K562 (cell line): ENCODE measurements at regions not wholly inside any gene's neighbourhood (a gene's known extent, or its start where the extent isn't known, plus 50 kb on each side); places are given as distances from the start of the nearest gene placed in this dataset.

Experiments used
- ATAC-seq: fragments of 200-7000 bp; cut with Tn5 transposase; 3 replicates; pipeline ENCODE4 v1.9.1; 2020; ENCODE audit warnings: moderate library complexity
- BruUV-seq: library from RNA; stranded (reverse); fragments of 400-500 nt; replicated peaks from 2 replicates; lab custom pipeline; 2021; lab: Mats Ljungman, UMichigan
- CTCF ChIA-PET: fragments of 300-600 bp; formaldehyde crosslinking; extraction: SDS; loops from one replicate; lab custom pipeline; 2021; ENCODE audit warnings: low intra/inter-chr PET ratio; lab: Yijun Ruan, JAX
- POLR2A ChIA-PET: fragments of 300-600, 350-650 bp; sonication (Branson Sonifier 250); formaldehyde crosslinking; extraction: SDS; loops from one replicate; lab custom pipeline; 2021; ENCODE audit warnings: antibody characterized with exemption, inconsistent platforms; lab: Yijun Ruan, JAX
- DNase-seq, 4 experiments: peaks; one replicate each; pipeline versions ENCODE4 v3.0.0 to v3.0.0-alpha.2; 2011 to 2018; ENCODE audit warnings: low spot score in 3 of 4, mixed read lengths in 3 of 4; ENCODE audit errors: extremely low read depth in 1 of 4
- FAIRE-seq: peaks from 2 replicates; lab custom pipeline; 2011; peaks lifted over from hg19 to GRCh38; lab: Jason Lieb, UNC
- H2AFZ ChIP-seq: 2 replicates; pipeline ENCODE4 v1.6.0; 2011; ENCODE audit warnings: low read depth, low read length, control low read depth, inconsistent platforms
- H3K27ac ChIP-seq: fragments of 200-600 bp; 3 replicates; pipeline ENCODE4 v1.8.0; 2011; ENCODE audit warnings: low read depth, mild to moderate bottlenecking, control low read depth, inconsistent platforms, low read length, moderate library complexity, mixed read lengths; ENCODE audit errors: extremely low read depth
- H3K27me3 ChIP-seq, 2 experiments: fragments of 300-600 bp in 1 of 2; 2 replicates in 1 of 2; 3 replicates in 1 of 2; pipeline versions ENCODE4 v1.6.0 to v1.8.0; 2011; ENCODE audit warnings: inconsistent platforms in 2 of 2, low read length in 2 of 2, mild to moderate bottlenecking in 1 of 2, mixed read lengths in 1 of 2, moderate library complexity in 1 of 2; ENCODE audit not compliant: control insufficient read depth in 2 of 2, insufficient read depth in 2 of 2
- H3K36me3 ChIP-seq: fragments of 300-600 bp; 3 replicates; pipeline ENCODE4 v1.8.0; 2011; ENCODE audit warnings: mild to moderate bottlenecking, low read length, inconsistent platforms; ENCODE audit not compliant: control insufficient read depth, insufficient read depth
- H3K4me1 ChIP-seq, 2 experiments: fragments of 200-600 bp in 1 of 2; replicated peaks in 1 of 2; 2 replicates in 1 of 2; 3 replicates in 1 of 2; pipeline versions ENCODE4 v1.5.1 to v1.8.0; 2011; ENCODE audit warnings: inconsistent platforms in 2 of 2, low read length in 2 of 2, mild to moderate bottlenecking in 1 of 2, mixed read lengths in 1 of 2, moderate library complexity in 1 of 2; ENCODE audit not compliant: control insufficient read depth in 2 of 2, insufficient read depth in 2 of 2
- H3K4me2 ChIP-seq: 2 replicates; pipeline ENCODE4 v1.6.1; 2011; ENCODE audit warnings: low read length, control low read depth, inconsistent platforms, mixed read lengths; ENCODE audit not compliant: insufficient read depth
- H3K4me3 ChIP-seq: fragments of 200-600 bp; sonication (generic), shearing (Covaris generic); 2 replicates; pipeline ENCODE4 v1.5.1; 2016; ENCODE audit warnings: control low read depth, inconsistent platforms
- H3K79me2 ChIP-seq: fragments of 200-600 bp; 3 replicates; pipeline ENCODE4 v1.8.0; 2011; ENCODE audit warnings: low read length, inconsistent platforms; ENCODE audit not compliant: control insufficient read depth, insufficient read depth
- H3K9ac ChIP-seq, 2 experiments: 2 replicates each; pipeline versions ENCODE4 v1.6.0 to v1.6.1; 2011; ENCODE audit warnings: low read depth in 2 of 2, low read length in 2 of 2, control low read depth in 1 of 2, inconsistent platforms in 1 of 2, mild to moderate bottlenecking in 1 of 2, mixed read lengths in 1 of 2; ENCODE audit not compliant: insufficient read depth in 1 of 2
- H3K9me1 ChIP-seq: one replicate; pipeline ENCODE4 v1.6.0; 2011; ENCODE audit warnings: inconsistent platforms, mild to moderate bottlenecking, low read length, moderate library complexity; ENCODE audit not compliant: control insufficient read depth, insufficient read depth
- H3K9me3 ChIP-seq: replicated peaks from 2 replicates; pipeline ENCODE4 v1.5.1; 2011; ENCODE audit warnings: low read depth, low read length, inconsistent platforms; ENCODE audit not compliant: control insufficient read depth, insufficient read depth
- H4K20me1 ChIP-seq: replicated peaks from 2 replicates; pipeline ENCODE4 v1.6.1; 2011; ENCODE audit warnings: low read length, inconsistent platforms, mixed read lengths; ENCODE audit not compliant: control insufficient read depth, insufficient read depth
- ARID2 ChIP-seq: fragments of 450-650 bp; IDR thresholded peaks from 2 replicates; pipeline ENCODE4 v1.6.1; 2017; ENCODE audit warnings: antibody characterized with exemption, mild to moderate bottlenecking
- CBX2 ChIP-seq: fragments of 200-600 bp; sonication (generic); IDR thresholded peaks from one replicate; pipeline ENCODE4 v1.6.1; 2012; ENCODE audit warnings: mild to moderate bottlenecking, low read length, inconsistent platforms; ENCODE audit not compliant: insufficient read depth, poor library complexity, severe bottlenecking
- CCAR2 ChIP-seq: fragments of 200-400 bp; formaldehyde crosslinking; IDR thresholded peaks from 2 replicates; pipeline ENCODE4 v1.6.1; 2017; ENCODE audit warnings: mild to moderate bottlenecking, low read depth, low read length
- CREB5 ChIP-seq: fragments of 250-450 bp; sonication (Bioruptor Pico); IDR thresholded peaks from 2 replicates; pipeline ENCODE4 v1.5.0; 2020; ENCODE audit warnings: mild to moderate bottlenecking
- GABPB1 ChIP-seq: sonication (generic); formaldehyde crosslinking; IDR thresholded peaks from 2 replicates; pipeline ENCODE4 v1.8.0; 2022; ENCODE audit warnings: mild to moderate bottlenecking, missing genetic modification reagents
- HNRNPUL1 ChIP-seq: fragments of 200-400 bp; formaldehyde crosslinking; IDR thresholded peaks from 2 replicates; pipeline ENCODE4 v1.6.1; 2017; ENCODE audit warnings: low read length
- MTA1 ChIP-seq: fragments of 450-650 bp; IDR thresholded peaks from 2 replicates; pipeline ENCODE4 v1.6.1; 2017; ENCODE audit warnings: borderline replicate concordance
- NFYB ChIP-seq: IDR thresholded peaks from 2 replicates; pipeline ENCODE4 v1.6.1; 2011; ENCODE audit warnings: mild to moderate bottlenecking, moderate library complexity; ENCODE audit not compliant: insufficient read length; ENCODE audit errors: extremely low read depth
- POLR3A ChIP-seq: IDR thresholded peaks from 2 replicates; pipeline ENCODE4 v1.6.1; 2011; ENCODE audit warnings: borderline replicate concordance, mild to moderate bottlenecking, moderate library complexity; ENCODE audit not compliant: insufficient read length, insufficient read depth; ENCODE audit errors: extremely low read depth
- SREBF1 ChIP-seq: fragments of 150-350 bp; IDR thresholded peaks from 2 replicates; pipeline ENCODE4 v1.6.1; 2014; ENCODE audit warnings: antibody characterized with exemption, low read depth, low read length, borderline replicate concordance
- ZFP36 ChIP-seq: fragments of 150-350 bp; IDR thresholded peaks from 2 replicates; pipeline ENCODE4 v1.6.1; 2018; ENCODE audit warnings: low read length, low read depth; ENCODE audit not compliant: partially characterized antibody
- ZSCAN29 ChIP-seq: fragments of 450-650 bp; IDR thresholded peaks from 2 replicates; pipeline ENCODE4 v1.6.1; 2017
- WGBS: fragments of 100-300 bp; shearing (Covaris generic); methylation state at CpG from one replicate; pipeline ENCODE4 v1.1.6; 2016; ENCODE audit warnings: low coverage, mixed read lengths; ENCODE audit not compliant: insufficient coverage; ENCODE audit errors: missing lambda C conversion rate; 5-methylcytosine and 5-hydroxymethylcytosine counted together
- in situ Hi-C: fragments of 300-500 bp; cut with MboI; formaldehyde crosslinking; loops from 4 replicates; pipeline ENCODE4 v1.15.0; 2018; ENCODE audit warnings: inconsistent platforms, mixed read lengths
- intact Hi-C: fragments of 100-400 bp; cut with micrococcal nuclease; formaldehyde crosslinking; loops from 2 replicates; pipeline ENCODE4 v1.14.2; 2022

GRCh38 chr13:43977911-43978310 lies 98.2 kb downstream of the LACC1 start:
- Histone ChIP-seq H2AFZ (no peak overlapping the region), H3K9me3 (no peaks in the 10 kb centered on the region), H3K27ac (no peak overlapping the region), H3K27me3 (no peaks in the 10 kb centered on the region), H3K79me2 (no peaks in the 10 kb centered on the region), H3K4me2 (no peak overlapping the region), H3K36me3 (no peaks in the 10 kb centered on the region), H3K4me1 (no peaks in the 10 kb centered on the region), H4K20me1 (no peaks in the 10 kb centered on the region), H3K4me3 (no peak overlapping the region), H3K9ac (no peak overlapping the region), H3K9me1 (no peaks in the 10 kb centered on the region)
- FAIRE-seq (no peak), ATAC-seq (no peak), DNase-seq (no peak)
- intact Hi-C loops (no loop called here), in situ Hi-C loops (no loop called here)
- no CpG with 5 or more reads among the region's 1 CpG for WGBS
- ChIA-PET CTCF (no interaction called here), POLR2A (no interaction called here)
- TF ChIP-seq MTA1, result no peak
- no peak for TF ChIP-seq ARID2
- TF ChIP-seq NFYB, result no peak
- TF ChIP-seq POLR3A, result no peak
- BruUV-seq, result no TSS peak

GRCh38 chr13:43978688-43979087 lies 99.0 kb downstream of the LACC1 start:
- ATAC-seq, result no peak
- intact Hi-C loops, result no loop called here
- FAIRE-seq, result no peak
- H2AFZ ChIP-seq, result no peak overlapping the region
- no TSS peak for BruUV-seq
- H3K27ac ChIP-seq, result no peak overlapping the region
- DNase-seq, result no peak
- H3K9me3 ChIP-seq, result no peaks in the 10 kb centered on the region
- WGBS, result 0% methylated on average over 5 of the region's 5 CpGs
- H3K9me1 ChIP-seq, result no peaks in the 10 kb centered on the region
- in situ Hi-C loops, result no loop called here
- H4K20me1 ChIP-seq, result no peaks in the 10 kb centered on the region
- H3K27me3 ChIP-seq, result no peaks in the 10 kb centered on the region
- no peak overlapping the region for H3K4me2 ChIP-seq
- no peak overlapping the region for H3K4me3 ChIP-seq
- POLR2A ChIA-PET, result no interaction called here
- CTCF ChIA-PET, result no interaction called here
- no peak overlapping the region for H3K9ac ChIP-seq
- no peaks in the 10 kb centered on the region for H3K4me1 ChIP-seq
- H3K79me2 ChIP-seq, result no peaks in the 10 kb centered on the region
- H3K36me3 ChIP-seq, result no peaks in the 10 kb centered on the region
- TF ChIP-seq SREBF1 (no peak), CCAR2 (no peak), ZSCAN29 (no peak), GABPB1 (no peak), CBX2 (no peak), ZFP36 (no peak), HNRNPUL1 (no peak), CREB5 (CRISPR knock-in tag) (no peak)
